Stimulated activated CD4-positive, alpha-beta T cell treated with anti-CD3 and anti-CD28 coated beads, Interleukin-12 subunit alpha, Interleukin-12 subunit beta, amount 100 ng/mL, for 24 hours (primary cell): ENCODE measurements at regions not wholly inside any gene's neighbourhood (a gene's known extent, or its start where the extent isn't known, plus 50 kb on each side); places are given as distances from the start of the nearest gene placed in this dataset.

Experiments
- DNase-seq, 2 experiments: peaks; one replicate each; pipeline ENCODE4 v3.0.0-alpha.2; 2020; ENCODE audit warnings: low read depth in 2 of 2

DNA sequence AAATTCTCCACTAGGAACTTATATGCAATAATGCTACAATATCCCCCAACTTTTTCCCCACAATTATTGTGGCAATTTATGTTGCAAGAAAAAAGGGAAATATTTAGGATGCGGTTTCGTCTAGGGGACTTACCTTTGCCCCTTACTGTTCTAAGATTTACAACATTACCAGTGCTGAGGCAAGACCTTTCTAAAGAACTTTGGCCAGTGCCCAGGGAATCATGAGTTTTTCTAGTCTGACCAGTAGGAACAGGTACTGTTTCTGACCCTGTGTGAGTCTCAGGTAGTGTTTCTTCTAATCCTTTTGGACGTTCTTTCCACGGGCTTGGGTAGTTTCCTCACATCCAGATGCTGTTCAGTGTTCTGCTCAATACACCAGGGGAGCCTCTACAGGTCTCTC, 373.7 kb downstream of the HAPSTR1 start:
- no peak for DNase-seq

GRCh38 chr16:9469512-9469911, 378.1 kb downstream of the HAPSTR1 start:
- no peak for DNase-seq

GRCh38 chr16:9476744-9477143, 385.3 kb downstream of the HAPSTR1 start:
- DNase-seq: no peak

GRCh38 chr16:9479008-9479407, 387.6 kb downstream of the HAPSTR1 start:
- DNase-seq: no peak

DNA sequence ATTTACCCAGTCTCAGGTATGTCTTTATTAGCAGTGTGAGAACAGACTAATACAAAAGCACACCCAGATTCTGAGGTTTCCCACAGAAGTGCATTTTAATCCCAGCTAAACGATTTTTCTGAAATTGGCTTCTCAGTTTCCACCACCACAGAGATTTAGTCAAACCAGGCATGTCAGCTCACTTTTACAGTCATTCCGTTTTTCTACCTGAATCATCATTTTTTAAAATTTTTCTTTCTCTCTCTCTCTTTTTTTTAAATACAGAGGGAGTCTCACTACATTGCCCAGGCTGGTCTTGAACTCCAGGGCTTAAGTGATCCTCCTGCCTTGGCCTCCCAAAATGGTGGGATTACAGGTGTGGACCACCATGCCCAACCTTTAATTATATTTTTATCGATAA, 389.1 kb downstream of the HAPSTR1 start:
- no peak for DNase-seq

DNA sequence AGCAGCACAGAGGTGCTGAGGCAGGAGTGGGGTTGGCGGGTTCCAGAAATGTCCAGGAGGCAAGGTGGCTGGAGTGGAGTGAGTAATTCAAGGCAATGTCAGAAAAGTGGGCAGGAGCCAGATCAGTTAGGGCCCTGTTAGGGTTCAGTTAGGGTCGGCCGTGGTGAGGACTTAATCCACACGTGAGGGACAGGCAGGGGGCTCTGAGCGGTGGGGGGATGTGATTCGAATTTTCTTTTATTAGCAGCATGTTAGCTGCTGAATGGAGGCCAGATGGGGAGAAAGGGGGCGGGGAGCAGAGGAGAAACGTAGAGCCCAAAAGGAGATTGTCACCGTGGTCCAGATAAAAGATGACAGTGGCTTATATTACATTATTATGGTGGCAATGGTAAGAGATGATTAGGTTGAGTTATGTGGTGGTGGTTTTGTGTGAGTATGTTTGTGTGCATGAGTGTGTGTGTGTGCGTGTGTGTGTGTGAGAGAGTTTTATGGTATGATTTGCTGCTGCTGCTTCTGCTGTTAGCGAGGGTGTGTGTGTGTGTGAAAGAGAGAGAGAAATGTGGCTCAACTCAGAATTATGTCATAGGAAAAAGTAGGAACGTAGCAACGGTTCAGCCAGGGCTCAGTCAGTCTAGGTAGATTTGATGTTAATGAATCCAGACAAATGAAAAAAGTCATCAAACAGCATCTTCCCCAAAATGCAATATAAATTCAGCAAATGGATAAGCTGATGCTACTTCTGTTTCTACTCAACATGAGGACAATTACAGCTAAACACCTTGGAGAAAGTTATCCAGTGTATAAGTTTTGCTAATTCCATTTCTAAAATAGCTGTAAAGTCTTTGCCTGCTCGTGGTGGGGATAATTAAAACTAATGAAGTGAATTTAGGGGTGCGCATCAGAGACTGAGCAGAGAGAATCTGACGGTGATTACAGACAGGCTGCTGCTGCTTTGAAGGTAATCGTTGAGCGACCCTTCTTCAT, 390.6 kb downstream of the HAPSTR1 start:
- no peak for DNase-seq

DNA sequence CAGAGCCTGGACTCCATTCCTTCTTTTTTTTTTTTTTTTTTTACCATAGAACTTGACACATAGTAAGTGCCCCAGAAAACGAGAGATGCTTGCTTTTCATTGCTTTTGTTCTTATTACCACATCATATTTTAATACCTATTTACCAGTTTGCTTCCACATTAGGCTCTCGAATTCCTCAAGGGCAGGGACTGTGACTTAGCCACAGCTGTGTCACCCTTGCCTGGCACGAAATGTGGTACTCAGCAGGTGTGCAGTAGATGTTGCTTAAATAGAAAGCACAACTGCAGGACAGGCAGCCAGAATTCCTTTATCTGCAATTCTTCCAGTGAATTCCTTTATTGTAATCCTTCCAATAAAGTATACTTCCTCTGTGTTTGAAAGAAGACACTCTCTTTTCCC, 393.0 kb downstream of the HAPSTR1 start:
- no peak for DNase-seq

DNA sequence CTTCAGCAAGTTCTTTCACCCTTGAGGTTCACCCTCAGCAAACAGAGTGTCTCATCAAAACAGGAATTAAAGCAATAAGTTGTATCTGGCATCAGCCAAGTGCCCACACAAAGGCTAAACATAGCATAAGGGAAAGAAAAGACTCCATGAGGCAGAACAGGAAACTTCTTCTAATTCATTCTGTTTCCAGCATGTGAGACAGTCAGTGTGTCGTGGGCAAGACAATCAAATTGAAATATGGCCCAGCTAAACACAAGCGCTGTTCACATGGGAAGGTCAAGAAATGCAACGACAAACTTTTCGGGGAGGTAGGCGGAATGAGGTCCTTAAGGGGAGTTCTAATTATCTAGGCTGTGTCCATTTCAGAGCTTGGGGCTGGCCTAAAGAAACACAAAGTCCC, 393.4 kb downstream of the HAPSTR1 start:
- no peak for DNase-seq

GRCh38 chr16:9489835-9490467, 398.5 kb downstream of the HAPSTR1 start:
- no peak for DNase-seq

DNA sequence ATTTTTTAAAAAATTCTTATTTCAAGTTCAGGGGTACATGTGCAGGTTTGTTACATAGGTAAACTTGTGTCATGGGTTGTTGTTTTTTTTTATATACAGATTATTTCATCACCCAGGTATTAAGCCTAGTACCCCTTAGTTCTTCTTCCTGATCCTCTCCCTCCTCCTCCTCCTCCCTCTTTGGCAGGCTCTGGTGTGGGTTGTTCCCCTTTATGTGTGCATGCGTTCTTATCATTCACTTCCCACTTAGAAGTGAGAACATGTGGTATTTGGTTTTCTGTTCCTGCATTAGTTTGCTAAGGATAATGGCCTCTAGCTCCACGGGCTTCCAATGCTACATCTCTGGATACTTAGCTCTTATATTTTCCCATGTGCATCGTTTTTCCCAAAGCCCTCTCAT, 404.4 kb downstream of the HAPSTR1 start:
- no peak for DNase-seq

DNA sequence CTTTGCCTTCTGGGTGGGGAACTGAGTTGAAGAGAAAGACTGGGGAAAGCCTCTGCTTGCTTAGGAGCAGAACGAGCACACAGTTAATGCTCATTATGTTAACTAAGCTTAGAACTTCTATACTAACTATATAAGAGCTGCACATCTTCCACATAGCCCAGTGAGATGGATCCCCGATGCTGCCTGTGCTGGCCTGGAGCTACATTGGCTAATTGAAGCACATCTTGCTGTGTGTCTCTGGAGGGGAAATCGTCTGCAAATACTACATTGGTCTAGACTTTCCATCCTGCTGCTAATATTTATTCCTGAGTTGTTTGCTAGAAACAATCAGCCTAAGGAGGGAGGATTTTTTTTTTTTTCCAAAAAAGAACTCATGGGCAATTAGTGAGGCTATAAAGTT, 406.3 kb downstream of the HAPSTR1 start:
- no peak for DNase-seq

- DNase-seq: no peak
Measured at GRCh38 chr16:9499941-9500593, 408.6 kb downstream of the HAPSTR1 start.

DNA sequence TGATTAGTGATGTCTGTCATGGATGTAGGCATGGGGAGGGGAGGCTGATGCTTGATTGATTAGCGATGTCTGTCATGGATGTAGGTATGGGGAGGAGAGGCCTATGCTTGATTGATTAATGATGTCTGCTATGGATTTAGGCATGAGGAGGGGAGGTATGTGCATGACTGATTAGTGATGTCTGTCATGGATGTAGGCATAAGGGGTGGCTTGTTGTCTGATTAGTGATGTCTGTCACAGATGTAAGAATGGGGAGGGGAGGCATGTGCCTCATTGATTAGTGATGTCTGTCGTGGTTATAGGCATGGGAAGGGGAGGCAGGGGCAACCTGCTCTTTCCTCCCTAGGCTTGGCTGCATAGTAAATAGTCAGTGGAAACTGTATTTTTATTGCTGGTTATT, 409.4 kb downstream of the HAPSTR1 start:
- DNase-seq: no peak

- DNase-seq: no peak
Measured at GRCh38 chr16:9503251-9503984, 412.0 kb downstream of the HAPSTR1 start.

- no peak for DNase-seq
Measured at GRCh38 chr16:9508328-9508936, 417.0 kb downstream of the HAPSTR1 start.

DNA sequence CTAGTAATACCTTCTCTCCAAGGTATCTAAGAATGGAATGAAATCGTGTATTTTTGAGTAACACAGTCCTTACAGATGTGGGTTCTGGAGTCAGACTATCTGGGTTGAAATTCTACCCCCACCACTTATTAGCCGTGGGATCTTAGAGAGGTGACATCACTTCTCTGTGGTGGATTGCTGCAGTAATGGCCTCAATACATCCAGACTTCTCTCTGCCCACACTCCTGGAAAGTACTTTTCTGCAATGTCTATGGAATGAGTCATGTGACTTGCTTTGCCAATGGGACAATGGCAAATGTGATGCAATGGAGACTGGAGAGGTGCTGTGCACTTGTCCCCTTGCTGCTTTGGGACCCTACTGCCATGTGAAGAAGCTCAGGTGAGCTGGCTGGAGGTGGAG, 418.2 kb downstream of the HAPSTR1 start:
- no peak for DNase-seq

GRCh38 chr16:9511389-9511788, 419.9 kb downstream of the HAPSTR1 start:
- no peak for DNase-seq

- DNase-seq: no peak
Measured at GRCh38 chr16:9516444-9516843, 425.0 kb downstream of the HAPSTR1 start.

- no peak for DNase-seq
Measured at GRCh38 chr16:9518051-9518450, 426.6 kb downstream of the HAPSTR1 start.

DNA sequence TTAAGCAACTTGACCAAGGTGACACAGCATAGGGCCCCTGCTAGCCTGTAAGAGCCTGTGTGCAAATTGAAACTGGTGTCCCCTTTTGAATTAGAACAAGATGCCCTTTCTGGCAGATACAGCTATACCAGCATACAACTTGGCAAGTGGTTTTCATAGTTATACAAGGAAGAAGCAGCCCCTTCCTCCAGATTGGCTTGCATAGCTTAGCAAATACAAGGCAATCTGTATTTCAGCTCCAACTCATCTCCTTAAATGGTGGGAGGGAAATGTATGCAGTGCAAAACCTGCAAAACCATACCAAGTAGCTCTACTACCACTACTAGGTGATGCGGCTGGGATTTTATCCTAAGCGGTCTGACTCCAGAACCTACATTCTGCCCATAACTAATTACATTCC, 427.1 kb downstream of the HAPSTR1 start:
- DNase-seq: no peak

GRCh38 chr16:9521749-9522370, 430.4 kb downstream of the HAPSTR1 start:
- DNase-seq: no peak
